UCSD-AML1 (cell line): ENCODE measurements at regions not wholly inside any gene's neighbourhood (a gene's known extent, or its start where the extent isn't known, plus 50 kb on each side); places are given as distances from the start of the nearest gene placed in this dataset.

Source experiments
- DNase-seq: peaks from one replicate; lab custom pipeline; 2025; ENCODE audit not compliant: unreplicated experiment; lab: John Stamatoyannopoulos, UW

DNA sequence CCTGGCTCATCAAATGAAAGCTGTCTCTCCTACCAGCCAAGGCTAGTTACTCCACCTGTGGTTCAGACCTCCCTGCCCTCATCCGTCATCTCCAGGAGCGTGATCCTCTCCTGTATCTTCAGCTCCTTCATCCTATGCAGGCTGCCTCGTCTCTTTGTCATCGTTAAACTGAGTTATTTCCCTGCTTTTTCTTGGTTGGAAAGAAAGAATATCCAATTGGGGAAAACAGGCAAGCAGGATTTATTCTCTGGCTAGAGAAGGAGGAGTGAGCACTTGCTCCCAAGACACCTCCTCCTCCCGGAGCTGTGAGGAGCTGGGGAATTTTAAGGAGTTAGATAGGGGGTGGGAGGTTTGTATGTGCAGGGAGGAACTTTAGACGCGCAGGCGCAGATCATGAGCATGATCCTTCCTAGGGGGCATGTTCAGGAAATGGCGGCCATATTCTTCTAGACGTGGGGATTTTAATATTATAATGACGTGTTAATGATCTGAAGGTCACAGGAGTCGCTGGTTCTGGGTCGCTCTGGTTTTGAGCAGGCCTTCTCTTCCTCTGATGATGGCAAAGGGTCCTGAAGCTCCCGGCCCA, 156.4 kb upstream of the KL start:
- no peak for DNase-seq

DNA sequence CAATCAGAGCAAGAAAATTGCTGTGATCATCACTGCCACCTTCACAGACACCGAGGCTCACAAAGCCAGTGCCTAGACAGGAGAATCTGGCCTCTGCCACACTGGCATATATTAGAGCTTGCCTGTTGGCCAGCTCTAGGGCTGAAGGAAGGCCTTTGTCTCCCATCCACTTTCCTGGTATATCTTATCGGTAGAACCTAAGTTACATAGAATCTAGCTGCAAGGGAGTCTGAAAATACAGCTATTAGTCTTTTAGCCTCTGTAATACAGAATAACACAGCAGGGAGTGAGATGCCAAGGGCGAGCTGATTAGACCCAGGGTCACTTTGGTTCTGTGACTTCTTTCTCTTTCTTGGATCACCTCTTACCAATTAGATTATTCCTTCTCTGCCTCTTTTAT, 154.9 kb upstream of the KL start:
- no peak for DNase-seq

DNA sequence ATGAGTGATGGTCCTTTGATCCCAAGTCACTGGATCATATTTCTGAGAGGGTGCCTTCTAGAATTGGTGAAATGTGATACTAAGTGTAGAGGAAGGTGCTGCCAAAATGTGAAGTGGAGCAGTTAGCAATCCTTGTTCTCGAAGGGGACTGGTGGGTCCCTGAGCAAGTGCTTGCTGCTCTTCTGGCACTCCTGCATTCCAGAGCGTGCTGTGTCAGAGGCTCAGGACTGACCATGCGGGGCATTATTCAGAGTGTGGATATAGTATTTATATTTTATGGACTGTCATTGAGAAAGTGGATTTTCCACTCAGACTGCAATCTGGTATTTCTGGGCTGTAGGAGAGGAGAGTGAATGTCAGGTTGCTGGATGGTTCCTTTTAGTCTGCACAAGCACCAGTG, 152.6 kb upstream of the KL start:
- DNase-seq: no peak

DNA sequence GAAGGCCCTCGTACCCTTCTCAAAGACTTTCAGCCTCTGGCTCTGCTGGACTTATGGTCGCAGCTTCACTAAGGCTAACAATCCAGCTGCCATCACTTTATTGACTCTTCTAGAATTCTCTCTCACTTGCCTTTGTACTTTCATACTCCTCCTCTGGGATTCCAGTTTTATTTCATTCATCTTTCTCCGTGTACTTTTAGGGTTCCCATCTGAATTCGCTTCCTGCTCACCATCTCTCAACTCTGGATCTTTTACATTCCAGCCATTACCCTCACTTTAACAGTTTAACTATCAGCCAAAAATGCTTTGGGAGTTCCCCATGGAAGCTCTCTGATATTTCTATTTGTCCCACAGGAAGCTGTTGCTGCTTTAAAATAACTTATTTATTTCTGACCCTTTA, 149.3 kb upstream of the KL start:
- DNase-seq: no peak

DNA sequence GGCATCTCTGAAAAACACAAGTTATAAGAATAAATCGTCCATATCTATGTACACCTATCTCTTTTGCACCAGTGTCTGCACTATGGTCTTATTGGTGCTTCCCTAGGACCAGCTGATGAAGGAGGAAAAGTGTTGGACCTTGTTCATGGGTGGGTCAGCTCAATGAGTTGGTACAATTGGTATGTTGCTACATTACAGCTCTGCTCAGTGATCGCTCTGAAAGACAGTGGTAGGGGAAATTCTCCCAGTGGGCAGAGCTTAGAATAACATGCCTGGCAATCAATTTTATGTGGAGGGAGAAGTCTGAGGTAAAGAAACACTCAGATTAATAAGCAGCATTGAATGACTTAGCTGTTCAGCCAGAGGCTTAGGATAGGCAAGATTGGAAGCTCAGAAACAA, 138.7 kb upstream of the KL start:
- no peak for DNase-seq

DNA sequence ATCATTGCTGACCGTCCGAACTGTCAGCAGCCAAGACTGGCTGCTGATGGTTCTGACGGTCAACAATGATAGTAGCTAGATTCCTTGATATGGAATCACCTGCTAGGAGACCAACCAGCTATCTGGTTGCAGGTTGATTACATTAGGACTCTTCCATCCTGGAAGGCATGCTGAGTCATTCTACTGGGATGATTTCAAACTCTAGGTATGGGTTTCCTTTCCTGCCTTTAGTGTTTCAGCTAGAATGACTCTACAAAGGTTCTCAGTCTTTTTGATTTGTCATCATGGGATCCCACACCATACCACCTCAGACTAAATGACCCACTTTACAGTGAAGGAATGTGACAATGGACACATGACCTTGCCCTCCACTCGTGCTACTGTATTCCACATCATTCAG, 138.1 kb upstream of the KL start:
- no peak for DNase-seq

DNA sequence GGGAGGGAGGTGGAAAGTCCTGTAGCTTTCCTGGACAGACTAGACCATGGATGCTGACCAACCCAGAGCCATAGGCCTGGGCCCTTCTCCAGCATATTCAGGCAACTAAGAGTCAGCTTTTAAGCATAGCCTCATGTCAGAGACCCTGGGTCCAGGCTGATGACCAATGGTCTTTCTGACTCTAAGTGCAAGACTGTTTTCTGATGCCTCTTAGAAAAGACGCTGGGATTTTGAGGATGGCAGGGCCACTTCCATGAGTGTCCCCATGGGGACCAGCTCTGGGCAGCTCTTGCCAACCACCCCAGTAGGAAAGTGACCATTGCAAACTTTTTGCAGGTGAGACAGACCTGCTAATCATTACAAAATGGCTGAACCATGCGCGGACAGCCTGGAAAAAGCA, 135.6 kb upstream of the KL start:
- DNase-seq: no peak

DNA sequence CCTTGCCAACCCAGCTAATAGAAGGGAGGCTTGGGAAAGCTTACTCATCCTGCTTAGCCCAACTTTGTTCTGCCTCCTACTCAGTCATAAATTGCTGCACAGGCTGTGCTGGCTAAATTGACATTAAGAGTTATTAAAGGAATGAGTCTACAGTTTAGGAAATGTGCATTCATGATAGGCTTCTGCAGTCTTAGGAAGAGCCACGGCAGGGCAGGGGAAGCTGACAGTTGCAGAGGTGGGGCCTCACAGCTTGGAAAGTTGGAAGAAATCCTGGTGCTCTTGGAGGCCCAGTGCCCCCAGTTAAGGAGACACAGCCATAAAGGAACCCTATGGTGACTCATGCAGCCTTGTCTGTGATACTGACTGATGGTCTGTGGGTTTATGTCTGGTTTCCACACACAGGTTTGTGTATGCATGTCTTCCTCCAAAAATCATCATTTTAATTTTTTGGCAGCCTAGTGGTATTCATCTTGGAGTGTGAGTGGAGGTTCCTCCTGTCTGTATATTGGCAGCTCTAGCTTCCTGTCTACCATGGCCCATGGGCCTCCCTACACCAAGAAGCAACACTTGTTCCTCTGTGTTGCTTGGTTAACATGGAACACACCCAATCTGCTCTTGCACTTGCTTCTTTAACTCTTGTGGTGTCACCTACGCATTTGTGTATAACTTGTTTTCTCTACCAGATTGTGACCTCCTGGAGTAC, 135.0 kb upstream of the KL start:
- peak; percentile 14 for DNase-seq

DNA sequence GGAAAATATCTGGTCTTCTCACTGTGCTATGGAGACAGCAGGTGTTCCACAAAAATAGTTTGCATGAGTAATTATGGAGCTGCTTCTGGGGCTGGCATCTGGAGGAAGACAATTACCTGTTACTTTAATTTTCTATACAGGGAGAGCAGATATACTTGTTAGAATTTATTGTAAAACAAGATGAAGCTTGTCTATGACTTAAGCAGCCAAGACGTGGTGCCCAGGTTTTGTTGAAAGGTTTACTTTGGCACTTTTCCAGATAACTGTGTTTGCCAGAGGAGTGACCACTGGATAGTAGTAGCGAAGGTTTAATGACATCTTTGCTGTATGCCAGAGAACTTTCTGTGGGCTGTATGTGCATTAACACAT, 134.5 kb upstream of the KL start:
- DNase-seq: no peak

DNA sequence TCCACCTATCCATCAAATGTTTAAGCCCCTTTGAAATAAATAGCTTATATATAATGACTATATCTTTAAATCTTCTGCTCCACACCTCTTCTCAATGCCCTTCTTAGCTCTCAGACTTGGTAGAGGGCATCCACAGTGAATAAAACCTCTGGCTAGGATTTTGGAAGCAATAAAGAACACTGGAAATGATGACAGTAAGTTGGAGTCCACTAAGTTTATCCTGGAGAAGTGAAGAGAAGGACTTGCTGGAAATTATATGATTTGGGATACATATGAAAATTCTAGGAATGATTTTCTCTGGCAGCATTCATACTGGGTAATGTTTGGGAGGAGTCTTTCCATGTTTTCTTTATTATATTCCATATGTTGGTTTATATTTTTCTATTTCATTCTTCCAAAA, 133.5 kb upstream of the KL start:
- DNase-seq: no peak

DNA sequence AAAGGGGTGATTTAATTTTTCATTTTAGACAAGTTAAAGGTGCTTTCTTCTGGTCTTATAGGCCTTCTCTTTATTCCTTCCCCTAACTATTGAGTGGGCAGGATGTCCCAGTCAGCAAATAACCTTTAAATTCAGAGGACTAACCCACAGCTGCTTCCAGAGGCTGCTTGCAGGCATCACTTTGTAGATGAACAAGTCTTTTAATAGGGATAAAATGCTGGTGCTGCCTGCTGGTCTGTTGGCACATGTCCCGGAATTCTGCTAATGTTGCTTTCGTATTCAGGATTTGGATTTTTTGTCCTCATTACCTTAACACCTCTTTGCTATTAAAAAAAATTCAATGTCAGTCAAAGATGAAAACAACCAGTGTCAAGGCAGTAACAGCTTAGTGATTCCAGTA, 132.7 kb upstream of the KL start:
- DNase-seq: no peak

DNA sequence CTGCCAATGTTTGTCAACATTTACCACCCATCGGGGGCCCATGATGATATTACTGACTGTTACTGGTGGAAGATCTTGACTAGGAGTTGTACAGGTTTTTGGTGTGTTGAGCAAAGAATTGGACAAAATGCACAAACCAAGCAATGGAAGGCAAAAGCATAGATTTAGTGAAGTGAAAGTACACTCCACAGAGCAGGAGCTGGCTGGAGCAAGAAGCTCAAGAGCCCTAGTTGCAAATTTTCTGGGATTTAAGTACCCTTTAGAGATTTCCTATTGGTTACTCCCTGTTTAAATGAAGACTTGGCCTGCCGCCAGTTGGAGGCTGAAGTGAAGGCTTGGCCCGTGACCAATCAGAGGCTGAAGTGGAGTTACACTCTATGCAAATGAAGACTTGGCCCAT, 128.6 kb upstream of the KL start:
- DNase-seq: no peak

DNA sequence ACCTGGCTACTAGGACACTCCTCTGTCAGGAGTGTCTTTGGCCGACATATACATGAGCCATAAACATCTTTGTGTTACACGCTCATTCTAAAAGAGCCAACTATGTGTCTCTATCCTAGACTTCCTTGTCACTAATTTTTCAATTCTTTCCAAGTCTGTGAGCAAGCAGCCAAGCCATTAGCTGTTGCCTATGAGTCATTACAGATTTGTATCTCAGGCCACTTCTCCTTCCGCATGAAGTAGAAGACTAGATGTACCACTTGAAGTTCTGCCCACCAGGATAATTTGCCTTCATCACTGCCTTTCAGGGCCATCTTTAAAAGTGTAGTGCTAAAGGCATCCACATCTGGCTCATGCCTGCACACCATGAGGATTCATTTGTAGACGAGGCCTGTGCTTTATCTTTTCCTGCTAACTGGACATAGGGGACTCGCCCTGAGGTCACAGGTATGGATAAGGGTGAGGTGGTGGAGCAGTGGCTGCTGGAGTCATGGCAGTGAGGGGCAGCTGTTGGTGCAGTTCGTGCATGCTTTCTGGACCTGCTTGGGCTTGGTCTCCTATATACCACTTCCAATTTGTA, 126.1 kb upstream of the KL start:
- DNase-seq: no peak

DNA sequence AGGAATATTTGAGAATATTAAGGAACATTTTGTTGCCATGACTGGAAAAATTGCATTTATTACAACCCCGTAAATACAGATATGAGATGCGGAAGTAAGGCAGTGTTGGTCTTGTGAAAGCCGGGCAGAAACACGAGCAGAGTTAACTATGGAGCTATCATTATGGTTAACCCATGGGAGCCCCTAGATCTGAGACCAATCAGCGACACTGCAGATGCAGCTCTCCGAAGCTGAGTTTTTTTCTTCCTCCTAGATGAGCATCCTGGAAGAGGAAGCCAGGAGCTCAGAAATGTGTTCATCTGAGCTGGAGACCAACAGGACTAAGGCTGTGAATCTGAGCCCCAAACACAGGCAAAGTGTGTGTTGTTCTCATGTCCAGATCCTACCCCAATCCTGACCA, 123.0 kb upstream of the KL start:
- no peak for DNase-seq

DNA sequence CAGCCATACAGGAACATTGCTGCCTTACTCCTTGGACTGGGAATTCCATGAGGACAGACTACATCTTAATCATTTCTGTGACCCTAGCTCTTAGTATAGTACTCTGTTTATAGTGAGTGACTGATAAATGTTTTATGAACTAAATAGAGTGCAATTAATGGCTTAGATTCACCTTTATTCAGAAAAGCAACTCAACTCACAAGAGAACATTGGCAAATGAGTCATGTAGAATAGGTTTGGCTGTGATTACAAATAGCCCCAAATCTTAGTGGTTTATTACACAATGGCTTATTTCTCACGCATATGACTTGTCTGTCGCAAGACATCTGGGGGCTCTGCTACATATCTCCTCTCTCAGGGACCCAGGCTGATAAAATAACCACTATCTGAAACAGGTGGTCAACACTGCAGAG, 121.6 kb upstream of the KL start:
- no peak for DNase-seq

DNA sequence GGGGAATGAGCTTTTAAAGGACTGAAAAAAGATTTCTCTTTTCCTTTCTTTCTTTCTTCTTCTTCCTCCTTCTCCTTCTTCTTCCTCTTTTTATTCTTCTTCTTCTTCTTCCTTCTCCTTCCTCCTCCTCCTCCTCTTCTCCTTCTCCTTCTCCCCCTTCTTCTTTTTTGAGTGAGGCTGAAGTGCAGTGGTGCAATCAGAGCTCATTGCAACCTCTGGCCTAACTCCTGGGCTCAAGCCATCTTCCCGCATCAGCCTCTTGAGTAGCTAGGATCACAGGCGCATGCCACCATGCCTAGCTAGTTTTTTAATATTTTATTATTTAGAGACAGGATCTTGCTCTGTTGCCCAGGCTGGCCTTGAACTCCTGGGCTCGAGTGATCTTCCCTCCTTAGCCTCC, 120.9 kb upstream of the KL start:
- no peak for DNase-seq

DNA sequence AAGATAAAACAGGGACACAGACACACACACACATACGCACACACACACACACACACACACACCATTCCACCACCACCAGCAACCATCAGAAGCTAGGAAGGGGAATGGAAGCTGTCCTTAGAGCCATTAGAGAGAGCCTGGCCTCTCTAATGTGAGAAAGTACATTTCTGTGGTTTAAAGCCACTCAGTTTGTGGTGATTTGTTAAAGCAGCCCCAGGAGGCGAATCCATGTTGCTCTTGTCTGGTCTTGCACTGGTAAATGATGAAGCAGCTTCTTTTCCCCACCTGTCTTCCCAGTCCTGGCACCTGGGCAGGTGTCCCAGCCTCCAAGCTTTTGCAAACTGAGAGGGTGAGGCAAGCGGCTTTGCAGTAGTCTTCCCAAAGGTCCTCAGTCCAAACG, 118.9 kb upstream of the KL start:
- no peak for DNase-seq

DNA sequence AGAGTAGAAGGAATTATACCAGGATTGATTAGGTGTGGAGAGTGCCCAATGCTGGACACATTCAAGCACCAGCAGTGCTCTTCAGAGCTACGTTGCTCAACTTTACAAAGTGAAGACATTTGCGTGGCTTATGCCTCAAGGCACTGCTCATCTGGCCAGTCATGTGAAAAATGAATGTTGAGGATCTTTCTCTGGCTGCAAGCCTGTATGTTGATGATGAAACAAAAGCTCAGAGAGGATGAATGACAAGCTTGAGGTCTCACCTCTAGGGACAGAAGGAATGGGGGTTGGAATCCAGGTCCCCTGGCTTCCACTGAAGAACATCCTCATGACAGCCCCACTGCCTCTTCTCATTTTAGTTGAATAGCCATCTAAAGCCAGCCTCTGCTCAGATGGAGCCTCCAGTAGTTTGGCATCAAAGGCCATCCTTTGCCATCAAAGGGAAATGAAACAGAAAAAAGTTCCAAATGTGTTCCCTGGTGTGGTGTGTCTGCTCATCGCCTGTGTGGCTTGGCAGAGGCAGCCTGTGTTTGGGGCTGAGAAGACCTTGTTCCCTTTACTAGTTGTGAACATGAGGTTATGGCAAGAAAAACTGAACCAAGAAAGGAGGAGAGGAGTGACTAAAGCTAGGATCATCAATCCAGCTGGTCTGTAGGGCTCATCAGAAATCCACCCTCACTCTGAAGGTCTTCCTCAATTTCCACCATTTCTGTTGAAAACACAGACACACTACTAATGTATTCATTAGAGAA, 114.0 kb upstream of the KL start:
- no peak for DNase-seq

DNA sequence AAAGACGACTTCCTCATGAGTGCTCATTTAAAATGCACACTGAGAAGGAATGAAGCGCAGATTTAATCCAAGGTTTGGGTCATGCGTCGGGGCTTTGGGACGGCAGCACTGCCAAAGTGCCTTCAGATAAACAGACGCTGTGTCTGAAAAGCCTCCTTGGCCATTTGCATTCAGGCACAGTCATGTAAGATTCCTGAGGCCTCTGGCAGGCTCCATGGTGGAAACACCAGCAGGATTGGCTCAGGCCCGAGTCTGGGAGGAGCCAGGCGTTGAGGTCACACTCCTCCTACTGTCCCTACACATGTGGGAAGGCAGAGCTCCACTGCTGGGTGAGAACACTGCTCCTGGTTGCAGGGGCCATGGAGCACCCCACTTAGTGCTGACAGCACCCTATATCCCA, 113.3 kb upstream of the KL start:
- DNase-seq: no peak

DNA sequence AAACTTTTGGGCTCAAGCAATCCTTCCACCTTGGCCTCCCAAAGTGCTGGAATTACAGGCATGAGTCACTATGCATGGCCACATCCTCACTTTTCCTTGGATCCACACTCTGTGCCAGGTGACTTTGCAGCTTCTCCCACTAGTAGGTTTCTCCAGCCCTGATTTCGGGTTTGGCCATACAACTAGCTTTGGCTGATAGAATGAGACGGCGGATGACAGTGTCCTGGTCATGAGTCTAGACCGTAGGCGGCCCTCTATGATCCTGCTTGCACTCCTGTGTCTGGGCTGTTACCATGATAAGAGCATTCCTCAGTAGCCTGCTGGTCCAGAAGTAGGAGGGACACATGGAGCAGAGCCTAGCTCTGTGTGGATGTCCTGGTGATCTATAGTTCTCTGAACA, 112.5 kb upstream of the KL start:
- no peak for DNase-seq

DNA sequence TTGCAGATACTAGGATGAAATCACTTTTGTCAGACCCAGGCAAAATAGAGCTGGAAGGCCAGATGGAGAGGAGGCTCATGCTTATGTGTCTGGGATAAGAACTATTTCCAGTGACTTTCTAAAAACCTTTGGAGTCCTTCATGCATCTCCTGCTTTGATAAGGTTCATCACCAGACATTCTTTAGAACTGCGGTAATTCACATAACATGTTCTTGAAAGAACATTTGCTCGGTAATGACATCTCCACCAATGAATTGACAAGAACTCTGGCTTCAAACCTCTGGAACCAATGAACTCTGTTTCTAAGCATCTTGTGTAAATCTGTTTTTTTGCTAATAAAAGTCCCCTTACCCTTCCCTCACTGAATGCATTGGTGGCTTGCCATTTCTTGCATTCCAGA, 112.0 kb upstream of the KL start:
- no peak for DNase-seq
